Memory B cell (primary cell): ENCODE measurements at regions not wholly inside any gene's neighbourhood (a gene's known extent, or its start where the extent isn't known, plus 50 kb on each side); places are given as distances from the start of the nearest gene placed in this dataset.

ENCODE experiments used
- ATAC-seq: fragments of 150-1000 bp; cut with Tn5 transposase; 2 replicates; pipeline ENCODE4 v1.10.0; 2021; ENCODE audit warnings: low read depth, mild to moderate bottlenecking, moderate library complexity
- DNase-seq, 2 donors: peaks; one replicate each; pipeline ENCODE4 v3.0.0; 2022; ENCODE audit warnings: low spot score in 2 of 2
- H3K27ac Mint-ChIP-seq: one replicate; pipeline ENCODE4 v1.8.0; 2022; ENCODE audit warnings: mild to moderate bottlenecking, moderate library complexity, mixed read lengths
- H3K27me3 Mint-ChIP-seq: one replicate; pipeline ENCODE4 v1.8.0; 2022; ENCODE audit warnings: mixed read lengths
- H3K36me3 Mint-ChIP-seq: one replicate; pipeline ENCODE4 v1.8.0; 2022; ENCODE audit warnings: mild to moderate bottlenecking, mixed read lengths
- H3K4me1 Mint-ChIP-seq: one replicate; pipeline ENCODE4 v1.8.0; 2022; ENCODE audit warnings: mixed read lengths
- H3K4me3 Mint-ChIP-seq: one replicate; pipeline ENCODE4 v1.8.0; 2022; ENCODE audit warnings: mild to moderate bottlenecking, moderate library complexity, mixed read lengths
- H3K9me3 Mint-ChIP-seq: one replicate; pipeline ENCODE4 v1.8.0; 2022; ENCODE audit warnings: mixed read lengths

DNA sequence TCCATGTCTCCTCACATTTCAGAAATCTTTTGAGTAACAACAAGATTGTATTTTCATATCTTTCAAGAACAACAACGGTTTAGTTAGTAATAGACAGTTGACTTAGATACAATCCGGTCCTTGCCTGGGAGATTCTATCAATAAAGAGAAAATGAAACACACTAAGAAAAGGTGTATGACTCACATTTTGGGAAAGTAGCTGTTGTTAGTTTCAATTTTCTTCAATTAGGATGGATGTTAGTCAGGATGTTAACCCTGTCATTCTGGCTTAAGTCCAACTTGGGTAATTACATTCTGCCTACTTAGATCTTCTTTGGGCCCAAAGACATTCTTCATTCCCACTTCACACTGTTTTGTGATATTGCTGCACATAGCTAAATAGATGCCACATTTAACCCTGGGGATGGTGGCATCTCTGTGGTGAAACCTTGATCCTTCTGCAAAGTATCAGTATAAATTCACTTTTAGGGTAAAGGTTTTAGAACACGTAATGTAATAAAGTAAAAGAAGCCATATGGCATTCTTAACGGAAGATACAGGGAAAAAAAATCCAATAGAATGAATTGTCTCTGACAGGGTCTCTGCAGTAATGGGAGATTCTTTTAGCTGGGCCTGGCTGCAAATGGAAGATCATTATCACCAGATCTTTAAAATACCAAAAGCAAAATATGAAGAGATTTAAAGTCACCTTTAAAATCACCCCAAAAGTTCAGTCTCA is 365.5 kb downstream of the FIGN start:
- Mint-ChIP-seq H3K27ac (no peak overlapping the region), H3K9me3 (no peaks in the 10 kb centered on the region), H3K27me3 (no peaks in the 10 kb centered on the region), H3K4me3 (no peak overlapping the region), H3K4me1 (no peaks in the 10 kb centered on the region), H3K36me3 (no peaks in the 10 kb centered on the region)
- ATAC-seq = no peak
- no peak for DNase-seq

DNA sequence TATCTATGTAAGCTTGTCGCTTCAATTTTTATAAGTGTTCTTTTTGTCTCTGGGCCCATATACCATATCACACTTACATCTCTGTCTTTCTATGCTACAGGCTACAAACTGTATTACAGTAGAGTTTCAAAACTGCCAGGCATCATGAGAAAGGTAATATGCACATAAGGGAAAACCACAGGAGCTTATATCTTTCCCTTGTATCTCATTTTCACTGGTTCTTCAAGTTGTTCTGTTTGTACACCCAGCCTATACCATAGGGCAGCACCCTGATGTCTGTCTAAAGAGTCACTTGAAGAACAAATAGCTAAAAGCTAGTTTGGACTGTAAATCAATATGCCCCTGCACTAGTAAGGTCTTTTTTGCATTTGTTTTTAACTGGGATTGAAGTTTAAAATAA is 366.7 kb downstream of the FIGN start:
- H3K4me3 Mint-ChIP-seq = no peak overlapping the region
- no peaks in the 10 kb centered on the region for H3K36me3 Mint-ChIP-seq
- H3K4me1 Mint-ChIP-seq = no peaks in the 10 kb centered on the region
- H3K27ac Mint-ChIP-seq = no peak overlapping the region
- no peak for ATAC-seq
- no peak for DNase-seq
- H3K9me3 Mint-ChIP-seq = peaks cover 2% of the 10 kb centered on the region
- no peaks in the 10 kb centered on the region for H3K27me3 Mint-ChIP-seq

GRCh38 chr2:163368655-163369054 is 367.2 kb downstream of the FIGN start:
- Mint-ChIP-seq H3K36me3 (no peaks in the 10 kb centered on the region), H3K4me1 (no peaks in the 10 kb centered on the region), H3K4me3 (no peak overlapping the region), H3K27me3 (no peaks in the 10 kb centered on the region), H3K27ac (no peak overlapping the region), H3K9me3 (peaks cover 2% of the 10 kb centered on the region)
- DNase-seq = no peak
- no peak for ATAC-seq

DNA sequence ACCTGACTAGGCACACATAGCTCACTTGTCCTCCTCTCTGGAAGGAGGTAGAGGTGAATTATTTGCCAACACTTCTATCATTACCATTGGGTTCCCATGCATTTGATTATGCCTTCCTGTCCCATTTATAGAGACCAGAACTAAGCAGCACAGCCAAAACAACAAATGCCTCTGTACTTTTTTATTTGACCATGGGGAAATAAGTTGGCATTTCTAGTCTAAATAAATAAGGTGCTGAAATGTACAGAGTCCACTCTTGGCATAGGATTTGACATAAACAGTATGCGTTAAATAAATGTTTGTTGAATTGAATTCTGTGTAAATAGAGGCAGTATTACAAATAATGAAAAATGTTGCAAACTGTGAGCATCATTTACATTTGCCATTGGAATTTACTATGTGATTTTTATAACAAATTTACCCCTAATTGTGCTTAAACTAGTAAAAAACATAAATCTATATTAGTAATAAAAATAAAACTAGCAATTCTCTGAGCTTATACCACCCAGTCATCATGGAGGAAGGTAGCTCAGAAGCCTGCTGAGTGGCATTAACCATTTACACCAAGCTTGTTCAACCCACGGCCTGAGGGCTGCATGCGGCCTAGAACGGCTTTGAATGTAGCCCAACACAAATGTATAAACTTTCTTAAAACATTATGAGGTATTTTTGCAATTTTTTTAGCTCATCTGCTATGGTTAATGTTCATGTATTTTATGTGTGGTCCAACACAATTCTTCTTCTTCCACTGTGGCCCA is 367.8 kb downstream of the FIGN start:
- Mint-ChIP-seq H3K4me1 (no peaks in the 10 kb centered on the region), H3K27me3 (no peaks in the 10 kb centered on the region), H3K36me3 (no peaks in the 10 kb centered on the region), H3K9me3 (peaks cover 3% of the 10 kb centered on the region), H3K27ac (no peak overlapping the region), H3K4me3 (no peak overlapping the region)
- no peak for ATAC-seq
- no peak for DNase-seq

GRCh38 chr2:163364736-163365135 is 371.1 kb downstream of the FIGN start:
- H3K9me3 Mint-ChIP-seq = peaks cover 3% of the 10 kb centered on the region
- no peaks in the 10 kb centered on the region for H3K4me1 Mint-ChIP-seq
- H3K36me3 Mint-ChIP-seq = no peaks in the 10 kb centered on the region
- no peaks in the 10 kb centered on the region for H3K27me3 Mint-ChIP-seq
- H3K4me3 Mint-ChIP-seq = no peak overlapping the region
- ATAC-seq = no peak
- H3K27ac Mint-ChIP-seq = no peak overlapping the region
- DNase-seq = no peak

GRCh38 chr2:163353551-163353950 is 382.3 kb downstream of the FIGN start:
- no peak overlapping the region for H3K27ac Mint-ChIP-seq
- ATAC-seq (no peak), DNase-seq (no peak)
- no peaks in the 10 kb centered on the region for H3K9me3 Mint-ChIP-seq
- no peak overlapping the region for H3K4me3 Mint-ChIP-seq
- no peaks in the 10 kb centered on the region for H3K36me3 Mint-ChIP-seq
- H3K27me3 Mint-ChIP-seq = no peaks in the 10 kb centered on the region
- peaks cover 2% of the 10 kb centered on the region for H3K4me1 Mint-ChIP-seq

GRCh38 chr2:163351966-163352365 is 383.8 kb downstream of the FIGN start:
- no peaks in the 10 kb centered on the region for H3K27me3 Mint-ChIP-seq

DNA sequence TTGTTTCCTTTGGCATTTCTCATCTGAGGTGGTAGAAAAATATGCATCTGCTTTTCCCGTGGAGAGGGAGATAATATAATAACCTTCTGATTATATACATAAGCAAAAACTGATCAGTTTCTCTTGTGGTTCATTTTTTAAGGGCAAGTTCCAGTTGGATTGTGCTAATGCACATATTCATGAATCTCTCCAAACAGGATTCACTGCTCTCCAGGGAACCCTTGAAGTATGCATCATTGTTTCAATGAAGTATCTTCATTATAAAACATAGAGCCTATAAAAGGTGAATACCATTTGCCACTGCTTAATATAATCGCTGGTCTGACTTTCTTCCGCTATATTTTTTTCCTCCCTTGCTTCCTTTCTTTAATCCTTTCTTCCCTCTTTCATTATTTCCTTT is 384.7 kb downstream of the FIGN start:
- no peak for DNase-seq
- Mint-ChIP-seq H3K36me3 (no peaks in the 10 kb centered on the region), H3K4me3 (no peak overlapping the region), H3K27ac (no peak overlapping the region), H3K4me1 (peaks cover 2% of the 10 kb centered on the region), H3K9me3 (no peaks in the 10 kb centered on the region), H3K27me3 (no peaks in the 10 kb centered on the region)
- no peak for ATAC-seq

More at GRCh38 chr2:163351966-163352365, 383.8 kb downstream of the FIGN start:
- no peak overlapping the region for H3K4me3 Mint-ChIP-seq
- ATAC-seq = no peak
- no peak overlapping the region for H3K27ac Mint-ChIP-seq
- peaks cover 2% of the 10 kb centered on the region for H3K4me1 Mint-ChIP-seq
- H3K36me3 Mint-ChIP-seq = no peaks in the 10 kb centered on the region
- no peak for DNase-seq
- no peaks in the 10 kb centered on the region for H3K9me3 Mint-ChIP-seq

DNA sequence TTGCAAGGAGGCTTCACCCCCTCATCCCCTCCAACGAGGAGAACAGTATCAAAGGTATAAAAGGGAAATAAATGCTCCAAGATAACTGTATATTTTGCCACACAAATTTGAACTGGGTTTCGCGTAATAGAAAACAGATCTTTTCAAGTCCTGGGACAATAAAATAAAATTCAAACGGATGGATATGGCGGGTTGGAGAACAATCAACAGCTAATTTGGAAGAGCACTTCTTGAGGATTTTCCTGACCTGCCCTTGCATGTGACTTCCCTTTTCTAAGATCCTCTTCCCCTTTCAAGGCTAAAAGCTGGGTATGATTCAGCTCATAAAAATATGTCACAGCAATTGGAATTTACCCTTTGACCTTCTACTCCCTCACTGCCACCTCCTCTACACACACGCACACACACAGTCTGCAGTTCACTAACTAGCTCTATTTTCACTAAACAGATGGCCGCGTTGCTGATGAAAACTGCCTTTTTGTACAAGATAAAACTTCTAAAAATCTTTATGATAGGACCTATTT is 386.9 kb downstream of the FIGN start:
- no peak overlapping the region for H3K4me3 Mint-ChIP-seq
- H3K4me1 Mint-ChIP-seq = peaks cover 2% of the 10 kb centered on the region
- H3K9me3 Mint-ChIP-seq = no peaks in the 10 kb centered on the region
- H3K36me3 Mint-ChIP-seq = no peaks in the 10 kb centered on the region
- DNase-seq = no peak
- ATAC-seq = no peak
- H3K27ac Mint-ChIP-seq = no peak overlapping the region
- no peaks in the 10 kb centered on the region for H3K27me3 Mint-ChIP-seq

DNA sequence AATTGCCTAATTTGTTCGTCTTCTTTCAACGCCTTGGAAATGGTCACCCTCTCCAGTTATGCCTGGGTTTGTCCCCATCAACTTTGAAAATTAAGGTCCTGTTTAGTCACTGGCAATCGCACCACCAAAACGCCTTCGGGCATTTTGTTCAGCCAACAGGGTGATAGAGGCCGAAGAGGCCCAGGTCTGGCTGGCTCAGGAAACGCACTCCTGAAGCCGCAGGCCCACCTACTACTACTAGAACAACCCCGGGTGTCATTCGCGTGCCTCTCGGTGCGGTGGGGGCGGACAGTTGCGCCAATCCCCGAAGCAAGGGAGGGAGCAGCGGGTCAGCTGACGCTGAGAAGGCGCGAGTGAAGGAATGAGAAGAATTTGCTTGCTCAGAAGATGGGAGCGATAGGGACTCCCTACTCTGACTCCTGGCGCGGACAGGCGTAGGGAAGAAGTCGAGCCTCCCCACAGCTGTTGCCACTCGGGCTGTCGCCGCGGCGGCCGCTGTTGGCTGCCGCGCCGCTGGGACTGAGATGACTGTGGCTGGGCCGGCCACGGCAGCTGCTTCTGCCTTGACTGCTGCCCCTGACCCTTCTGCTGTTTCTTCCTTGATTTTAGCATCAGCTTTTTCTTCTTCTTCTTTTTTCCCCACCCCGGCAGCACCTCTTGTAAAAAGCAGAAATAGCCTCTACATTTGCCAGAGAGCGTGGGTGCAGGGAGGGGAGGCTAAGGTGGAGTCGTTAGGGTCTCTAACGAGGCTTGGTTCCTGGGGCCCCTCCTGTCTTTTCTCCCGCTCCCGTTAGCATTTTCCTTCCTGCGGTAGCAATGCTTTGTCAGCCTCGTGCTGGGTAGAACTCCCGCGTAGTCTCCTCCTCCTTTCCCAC is 387.6 kb downstream of the FIGN start:
- DNase-seq = no peak
- Mint-ChIP-seq H3K9me3 (no peaks in the 10 kb centered on the region), H3K4me3 (peak overlapping the region; percentile 11), H3K27ac (no peak overlapping the region), H3K4me1 (peaks cover 2% of the 10 kb centered on the region), H3K36me3 (no peaks in the 10 kb centered on the region), H3K27me3 (no peaks in the 10 kb centered on the region)
- ATAC-seq = no peak

DNA sequence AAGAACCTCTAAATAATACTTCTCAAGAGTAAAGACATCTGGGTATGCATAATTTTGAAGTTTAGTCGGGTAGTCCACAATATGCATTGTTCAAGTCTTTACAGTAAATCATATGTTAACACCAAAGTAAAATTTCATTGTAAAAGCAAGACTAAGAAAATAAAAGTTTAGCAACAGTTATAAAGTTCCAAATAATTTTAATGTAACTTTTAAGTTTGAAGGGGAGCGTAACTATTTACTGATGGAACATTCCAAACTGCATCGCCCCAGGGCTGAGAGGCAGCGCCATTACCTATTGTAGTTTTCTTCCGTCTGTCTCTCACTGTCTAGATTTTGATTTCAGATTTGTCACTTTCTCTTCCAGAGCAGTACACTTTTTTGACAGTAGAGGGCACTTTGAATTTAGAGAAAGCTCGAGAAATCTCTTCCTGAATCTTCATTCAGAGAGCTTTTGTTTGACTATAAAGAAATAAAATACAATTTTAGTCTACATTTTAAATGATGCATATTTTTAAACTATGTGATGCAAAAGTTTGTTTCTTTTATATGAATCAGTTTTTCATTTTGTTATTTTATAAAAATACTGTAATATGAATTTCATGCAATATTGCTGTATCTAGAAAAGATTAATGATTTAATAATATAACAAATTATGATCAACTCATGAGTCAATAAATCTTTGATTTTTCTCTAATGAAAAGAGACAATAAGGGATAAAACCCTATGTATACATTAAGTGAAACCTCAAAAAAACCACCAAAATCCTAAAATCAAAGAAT is 389.8 kb downstream of the FIGN start:
- Mint-ChIP-seq H3K4me1 (peaks cover 2% of the 10 kb centered on the region), H3K4me3 (no peak overlapping the region), H3K9me3 (no peaks in the 10 kb centered on the region), H3K36me3 (no peaks in the 10 kb centered on the region), H3K27ac (no peak overlapping the region), H3K27me3 (no peaks in the 10 kb centered on the region)
- DNase-seq = peak in 1 of 2 donors; percentile 11
- ATAC-seq = peak; percentile 31

DNA sequence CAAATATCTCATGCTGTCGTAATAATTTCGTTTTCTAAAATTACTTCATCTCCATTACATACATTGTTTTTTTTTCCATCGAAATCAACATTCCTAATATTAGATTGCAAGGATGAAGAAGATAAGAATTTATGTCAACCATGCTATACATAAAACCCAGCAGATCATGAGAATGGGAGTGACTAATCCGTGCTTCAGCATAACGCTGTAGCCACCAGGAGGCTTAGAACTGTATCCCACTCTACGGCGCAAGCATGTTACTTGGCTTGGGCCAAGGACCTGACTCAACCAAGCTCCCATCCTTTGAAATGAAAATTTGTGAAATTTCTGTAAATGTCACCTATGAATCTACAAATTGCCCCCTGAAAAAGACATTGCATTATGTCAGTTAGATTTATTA is 392.5 kb downstream of the FIGN start:
- Mint-ChIP-seq H3K27me3 (no peaks in the 10 kb centered on the region), H3K36me3 (no peaks in the 10 kb centered on the region), H3K4me1 (no peaks in the 10 kb centered on the region), H3K9me3 (peaks cover 2% of the 10 kb centered on the region), H3K4me3 (no peak overlapping the region), H3K27ac (no peak overlapping the region)
- DNase-seq = no peak
- no peak for ATAC-seq

- no peak for DNase-seq
- Mint-ChIP-seq H3K36me3 (no peaks in the 10 kb centered on the region), H3K4me3 (no peak overlapping the region), H3K27ac (peak overlapping the region; percentile 15), H3K4me1 (no peaks in the 10 kb centered on the region), H3K27me3 (peaks cover 2% of the 10 kb centered on the region), H3K9me3 (peaks cover 2% of the 10 kb centered on the region)
- no peak for ATAC-seq
Observed at GRCh38 chr2:163341426-163341825, 394.4 kb downstream of the FIGN start.
